NCI-H1930 (cell line): ENCODE measurements at regions not wholly inside any gene's neighbourhood (a gene's known extent, or its start where the extent isn't known, plus 50 kb on each side); places are given as distances from the start of the nearest gene placed in this dataset.

Source experiments
- DNase-seq, 2 experiments: peaks; one replicate each; lab custom pipeline; 2025; lab: John Stamatoyannopoulos, UW

DNA sequence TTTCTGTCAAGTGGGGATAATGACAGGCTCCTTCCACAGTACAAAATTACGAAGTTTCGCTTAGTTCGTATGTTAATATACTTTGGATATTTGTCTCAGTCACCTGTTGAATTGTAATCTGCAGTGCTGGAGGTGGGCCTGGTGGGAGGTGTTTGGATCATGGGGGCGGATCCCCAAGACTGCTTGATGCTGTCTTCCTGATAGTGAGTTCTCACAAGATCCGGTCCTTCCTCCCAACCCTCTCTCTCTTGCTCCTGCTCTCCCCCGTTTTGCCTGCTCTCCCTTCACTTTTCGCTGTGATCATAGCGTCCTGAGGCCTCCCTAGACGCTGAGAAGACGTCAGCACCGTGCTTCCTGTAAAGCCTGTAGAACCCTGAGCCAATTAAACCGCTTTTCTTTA lies 97.1 kb upstream of the EPB41L3 start:
- no peak for DNase-seq

DNA sequence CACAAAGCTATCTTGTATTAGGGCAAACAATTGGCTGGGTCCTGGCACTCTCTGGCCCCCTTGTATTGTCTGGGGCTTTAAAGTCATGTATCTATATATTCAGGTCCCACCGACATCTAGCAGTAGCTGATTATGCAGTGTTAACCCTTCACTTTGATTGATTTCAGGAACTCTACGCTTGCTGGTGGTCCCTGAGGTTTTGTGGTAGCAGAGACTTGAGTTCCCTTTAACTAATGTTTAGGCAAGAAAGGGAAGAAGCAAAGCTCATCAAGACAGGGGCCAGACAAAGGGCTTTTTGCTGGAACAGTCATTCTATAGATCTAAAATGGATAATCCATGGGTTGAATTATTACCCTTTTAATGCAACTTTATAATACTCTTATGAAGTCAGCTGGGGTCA lies 95.3 kb upstream of the EPB41L3 start:
- DNase-seq, result no peak

DNA sequence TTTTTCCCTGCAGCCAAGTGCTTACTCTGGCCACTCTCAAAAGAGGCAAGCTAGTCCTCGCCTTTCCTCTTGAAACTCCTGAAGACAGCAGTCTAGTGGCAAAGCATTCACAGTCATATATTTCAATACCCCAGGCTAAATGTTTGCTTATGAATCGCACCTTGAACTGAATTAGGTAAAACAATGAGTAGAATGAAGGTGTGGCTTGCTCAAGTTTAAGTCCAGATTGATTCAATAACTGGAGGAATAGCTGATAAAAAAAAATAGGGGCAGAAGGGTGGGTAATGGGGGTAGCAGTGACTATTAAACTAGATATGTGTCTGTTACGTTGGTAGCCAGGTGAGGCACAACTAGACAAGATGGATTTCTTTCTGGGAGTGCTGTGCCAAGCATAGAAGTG lies 88.2 kb upstream of the EPB41L3 start:
- no peak for DNase-seq

DNA sequence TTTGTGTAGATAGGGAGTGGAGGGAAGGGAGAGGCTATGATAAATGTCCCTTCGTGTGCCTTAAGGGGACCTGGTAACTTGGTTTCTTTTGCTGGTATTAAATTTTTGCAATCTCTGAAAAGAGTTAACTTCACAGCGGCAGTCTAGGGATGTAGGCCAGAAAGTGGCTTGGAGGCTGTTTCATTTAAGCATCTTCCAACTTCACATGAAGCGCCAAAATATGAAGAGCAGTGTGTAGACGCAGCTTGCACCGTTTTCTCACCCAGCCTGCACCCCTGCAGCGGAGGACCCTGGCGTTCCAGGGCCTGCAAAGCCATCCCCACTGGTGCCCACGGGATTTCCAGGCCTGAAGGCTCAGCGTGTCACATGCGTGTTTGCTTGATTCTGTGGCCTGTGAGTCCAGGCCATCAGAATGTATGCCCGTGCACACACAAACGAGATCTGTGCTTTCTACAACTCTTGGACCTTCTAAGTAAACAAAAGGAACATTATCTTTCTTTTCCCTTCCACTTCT lies 87.2 kb upstream of the EPB41L3 start:
- no peak for DNase-seq

DNA sequence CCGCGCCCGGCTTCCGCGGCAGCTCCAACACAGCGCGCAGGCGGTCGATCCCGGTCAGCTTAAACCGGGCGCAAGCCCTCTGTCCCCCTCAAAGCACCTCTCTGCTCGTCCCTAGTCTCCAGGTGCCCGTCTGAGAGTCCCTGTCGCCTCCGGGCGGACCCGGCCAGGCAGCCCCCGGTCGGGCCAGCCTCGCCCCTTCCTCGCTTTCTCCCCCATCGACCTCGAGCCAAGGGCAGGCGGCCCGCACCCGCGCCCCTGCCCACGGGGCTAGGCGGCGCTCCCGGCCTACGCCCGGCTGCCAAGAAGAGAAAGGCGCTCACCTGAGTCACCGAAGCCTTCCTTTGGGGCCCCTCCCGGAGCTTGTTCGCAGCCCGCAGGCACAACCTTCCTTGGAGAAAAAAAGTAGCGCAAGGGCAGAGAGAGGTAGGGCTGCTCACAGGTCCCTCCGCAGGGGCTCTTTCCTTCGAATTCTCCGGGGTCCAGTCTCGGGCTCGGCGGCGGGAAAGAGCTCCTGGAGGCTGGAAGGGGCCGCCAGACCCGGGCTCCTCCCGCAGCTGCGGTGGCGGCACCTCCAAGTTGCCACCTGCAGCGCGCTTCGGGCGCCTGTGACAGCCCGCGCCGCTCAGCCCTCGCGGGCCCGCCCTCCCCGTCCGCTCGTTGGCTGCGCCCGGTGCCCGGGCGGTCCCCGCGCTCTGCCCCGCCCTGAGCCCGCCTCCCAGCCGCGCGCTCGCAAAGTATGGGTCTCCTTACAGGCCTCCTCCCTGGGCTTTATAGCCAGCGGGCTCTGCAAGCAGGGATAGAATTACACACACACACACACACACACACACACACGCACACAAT lies 86.5 kb upstream of the EPB41L3 start:
- DNase-seq, result peak; percentile 61 to 63

DNA sequence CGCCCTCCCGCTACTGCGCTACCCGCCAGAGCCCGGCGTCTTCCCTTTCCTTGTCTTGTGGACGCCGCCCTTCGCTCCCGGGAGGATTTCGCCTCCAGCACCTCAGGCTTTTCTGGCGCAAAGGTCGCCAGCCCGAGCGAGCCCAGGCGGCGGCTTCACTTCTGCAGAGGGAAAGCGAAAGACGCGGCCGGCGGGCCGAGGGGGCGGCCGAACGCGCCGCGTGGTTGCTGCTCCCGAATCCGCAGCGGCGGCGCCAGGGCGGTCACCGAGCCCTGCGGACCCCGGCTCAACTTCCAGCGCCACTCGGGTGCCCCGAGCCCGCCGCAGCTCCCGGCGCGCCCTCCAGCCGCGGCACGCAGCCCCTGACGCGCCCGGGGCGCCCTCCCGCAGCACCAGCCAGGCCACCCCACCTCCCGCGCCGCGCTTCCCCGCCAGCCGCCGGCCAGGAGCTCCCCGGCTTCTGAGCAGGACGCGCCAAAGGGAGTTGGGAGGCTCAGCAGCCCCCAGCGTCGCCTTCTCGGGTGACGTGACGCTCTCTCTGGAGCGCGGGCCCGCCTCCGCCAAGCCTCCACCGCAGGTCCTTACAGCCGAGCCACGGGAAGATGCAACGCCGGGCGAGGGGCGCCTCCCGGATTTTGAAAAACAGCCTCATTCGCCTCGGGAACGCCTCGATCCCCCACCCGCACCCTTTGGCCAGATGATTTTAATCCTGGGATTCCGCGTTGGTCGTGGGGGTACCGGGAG lies 84.9 kb upstream of the EPB41L3 start:
- DNase-seq, result no peak

DNA sequence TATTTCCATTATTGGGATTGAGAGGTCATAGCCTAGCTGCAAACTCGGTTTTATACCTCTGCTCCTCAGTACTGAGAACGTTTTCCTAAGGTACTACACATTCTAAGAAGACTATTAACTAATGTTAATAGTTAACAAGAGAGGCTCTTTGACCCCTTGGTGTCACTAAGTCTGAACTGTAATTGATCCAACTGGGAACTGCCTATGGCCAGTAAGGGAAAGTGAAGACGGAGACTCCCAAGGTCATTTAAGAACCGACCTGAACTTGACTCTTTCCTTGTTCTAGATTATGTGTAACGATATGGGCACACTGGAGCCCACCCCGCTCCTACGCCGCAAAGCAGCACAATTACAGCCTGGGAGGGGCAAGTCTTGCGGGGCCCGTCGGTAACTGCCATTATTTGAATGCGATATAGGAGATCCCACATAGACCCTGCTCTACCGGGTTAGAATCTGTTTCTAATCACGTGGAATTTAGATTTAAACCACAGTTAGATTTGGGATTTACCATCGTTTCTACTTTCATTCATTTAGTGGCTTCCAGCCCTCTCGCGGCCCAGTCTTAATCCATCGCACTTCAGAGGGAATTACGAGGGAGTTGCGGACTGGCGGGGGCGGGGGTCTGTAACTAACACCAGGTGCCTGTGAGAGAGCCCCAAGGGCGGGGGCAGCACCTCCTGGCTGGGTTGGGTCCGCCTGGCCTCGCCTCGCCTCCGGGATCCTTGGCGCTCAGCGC lies 84.1 kb upstream of the EPB41L3 start:
- DNase-seq, result no peak

DNA sequence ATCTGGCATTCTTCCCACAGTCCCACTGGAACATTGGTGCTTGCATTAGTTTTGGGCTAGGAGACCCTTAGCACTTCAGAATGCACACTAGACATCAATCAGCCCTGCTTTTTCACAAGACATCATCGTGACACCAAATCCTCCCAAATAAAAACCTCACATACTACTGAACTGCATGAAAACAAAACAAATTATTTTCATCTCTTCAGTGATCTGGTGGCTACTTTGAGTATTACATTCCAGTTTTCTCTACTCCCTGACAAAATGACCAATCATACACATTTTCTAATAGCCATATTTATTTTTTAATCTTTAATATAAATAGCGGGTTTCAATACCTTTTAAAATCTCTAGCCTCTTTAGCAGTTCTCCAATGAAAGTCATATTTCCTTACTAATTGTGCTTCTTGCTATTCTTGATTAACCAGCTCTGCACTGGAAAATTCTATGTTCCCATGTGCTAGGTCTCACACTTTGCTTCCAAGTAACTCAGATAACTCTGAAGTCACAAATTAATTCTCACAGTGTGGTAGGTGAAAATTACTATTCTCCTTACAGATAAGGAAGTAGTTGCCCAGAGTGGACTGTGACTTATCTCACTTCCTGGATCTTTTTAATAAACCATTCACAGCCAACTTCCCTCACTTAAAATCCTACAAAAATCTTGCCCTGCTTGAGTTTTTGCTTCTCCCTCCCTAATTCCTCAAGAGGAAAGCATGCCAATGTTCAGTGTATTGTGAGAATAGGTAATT lies 82.5 kb upstream of the EPB41L3 start:
- DNase-seq, result no peak

DNA sequence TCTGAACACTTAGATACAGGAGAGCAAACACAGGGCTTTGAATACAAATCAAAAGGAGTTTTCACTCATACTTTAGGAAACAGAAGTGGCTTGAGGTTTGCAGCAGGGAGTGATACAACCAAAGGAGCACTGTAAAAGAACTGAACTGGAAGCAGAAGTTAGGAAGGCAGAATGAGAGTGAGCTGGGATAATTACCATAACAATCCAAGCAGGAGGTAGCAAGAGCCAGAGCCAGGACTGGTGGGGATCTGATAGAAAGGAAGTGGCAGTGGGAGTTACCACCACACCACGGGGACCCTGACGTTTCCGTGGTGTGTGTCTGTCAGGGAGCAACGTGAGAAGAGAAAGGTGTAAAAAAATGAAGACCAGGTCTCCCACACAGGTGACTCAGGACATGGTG lies 81.3 kb upstream of the EPB41L3 start:
- DNase-seq, result no peak

DNA sequence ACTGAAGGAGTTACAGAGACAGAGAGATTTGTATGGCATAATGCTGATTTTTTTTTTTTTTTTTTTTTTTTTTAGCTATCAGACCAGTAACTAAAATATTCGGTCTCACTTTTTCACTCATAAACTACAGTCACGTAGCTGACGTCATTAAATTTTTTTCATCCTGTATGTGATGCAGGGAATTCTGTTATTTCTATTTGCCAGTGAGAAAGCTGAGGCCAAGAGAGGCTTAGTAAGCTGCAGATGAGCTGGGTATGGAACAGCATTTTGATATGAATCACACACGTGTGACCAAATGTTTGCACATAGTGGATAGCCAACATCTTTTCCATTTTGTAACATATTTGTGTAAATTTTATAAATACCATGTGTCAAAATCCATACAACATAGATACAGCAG lies 79.1 kb upstream of the EPB41L3 start:
- DNase-seq, result no peak

DNA sequence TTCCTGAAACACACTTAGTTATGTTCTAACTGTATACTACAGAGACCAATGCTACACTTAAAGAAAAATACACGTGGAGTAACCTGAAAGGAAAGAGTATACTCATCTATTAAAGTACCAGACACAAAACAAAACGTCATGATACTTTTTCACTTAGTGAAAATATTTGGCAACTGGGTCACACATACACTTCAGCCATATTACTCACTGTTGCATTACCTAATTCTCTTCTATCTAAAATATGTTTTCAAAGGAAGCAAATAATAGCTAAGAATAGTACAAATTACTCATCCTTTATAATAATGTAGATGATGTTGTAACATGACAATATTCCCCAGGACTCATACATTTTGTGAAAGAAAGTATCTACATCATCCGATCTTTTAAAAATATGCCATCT lies 76.5 kb upstream of the EPB41L3 start:
- DNase-seq, result no peak

DNA sequence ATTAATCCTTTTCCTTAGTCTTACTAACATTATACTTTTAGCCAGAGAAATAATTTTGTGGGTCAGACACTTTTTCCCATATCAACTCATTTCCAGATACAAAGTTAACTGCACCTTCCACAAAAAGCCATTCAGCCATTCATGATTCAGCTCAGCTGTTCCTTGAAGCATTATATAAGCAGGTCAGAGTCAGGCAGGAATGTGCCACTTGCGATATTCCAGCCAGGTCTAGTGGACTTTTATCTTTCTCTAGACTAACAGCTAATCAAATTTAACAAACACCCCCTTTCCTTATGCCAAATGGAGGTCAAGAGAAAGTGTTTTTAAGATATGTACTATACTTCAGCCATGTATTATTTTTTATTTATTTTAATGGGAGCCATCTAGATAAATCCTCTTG lies 75.6 kb upstream of the EPB41L3 start:
- DNase-seq, result no peak

DNA sequence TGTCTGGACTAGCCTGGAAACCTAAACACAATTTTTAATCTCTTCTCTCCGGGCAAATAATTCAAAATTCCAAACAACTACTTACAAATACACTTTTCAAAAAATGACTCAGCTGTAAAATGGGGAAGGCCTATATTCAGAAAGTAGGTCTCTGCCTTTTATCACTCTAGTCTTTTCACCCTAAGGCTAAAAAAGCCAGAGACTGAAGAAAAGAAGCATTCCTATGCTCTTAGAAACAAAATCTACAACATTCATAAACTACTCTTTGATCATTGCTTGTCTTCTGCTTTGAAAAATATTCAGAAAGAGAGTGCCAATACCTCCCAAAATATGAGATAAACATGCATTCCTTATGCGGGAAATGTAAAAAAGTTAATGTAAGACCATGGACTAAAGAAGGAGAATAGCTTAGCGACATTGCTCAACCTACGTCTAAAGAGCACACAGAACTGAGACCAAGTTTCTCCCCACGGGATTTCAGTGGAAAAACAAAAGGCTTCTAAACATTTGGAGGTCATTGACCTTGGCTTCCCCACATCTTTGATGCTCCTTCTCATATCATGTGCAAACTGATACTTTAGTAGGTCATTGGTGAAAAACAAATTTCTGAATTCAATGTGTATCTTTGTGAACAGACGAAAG lies 74.4 kb upstream of the EPB41L3 start:
- DNase-seq, result no peak

DNA sequence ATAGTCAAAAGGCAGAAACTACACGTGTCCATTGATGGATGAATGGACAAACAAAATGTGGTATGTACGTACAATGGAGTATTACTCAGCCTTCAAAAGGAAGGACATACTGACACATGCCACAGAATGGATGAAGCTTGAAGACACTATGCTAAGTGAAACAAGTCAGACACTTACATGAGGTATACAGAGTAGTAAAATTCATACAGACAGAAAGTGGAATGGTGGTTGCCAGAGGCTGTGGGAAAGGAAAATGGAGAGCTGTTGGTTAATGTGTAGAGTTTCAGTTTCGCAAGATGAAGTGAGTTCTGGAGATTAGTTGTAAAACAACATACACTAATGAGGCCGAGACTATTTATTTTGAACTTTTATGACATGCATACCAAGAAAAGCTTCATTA lies 67.4 kb upstream of the EPB41L3 start:
- no peak for DNase-seq

DNA sequence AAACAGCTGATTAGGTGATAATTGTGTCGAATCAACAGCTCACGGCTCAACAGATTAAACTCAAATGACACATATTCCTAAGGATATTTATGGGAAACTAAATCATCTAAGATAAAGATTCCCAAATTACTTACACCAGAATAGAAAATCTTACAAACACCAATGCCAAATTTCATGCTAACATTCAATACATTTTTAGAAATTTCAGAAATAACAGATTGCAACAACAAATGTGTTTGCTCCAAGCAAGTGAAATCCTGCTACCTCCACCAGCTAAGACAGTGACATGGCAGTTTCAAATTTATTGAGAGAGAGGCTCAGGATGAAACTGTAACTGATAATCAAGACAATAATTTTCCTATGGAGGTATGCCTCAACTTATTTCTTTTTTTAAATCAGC lies 65.0 kb upstream of the EPB41L3 start:
- DNase-seq, result no peak

DNA sequence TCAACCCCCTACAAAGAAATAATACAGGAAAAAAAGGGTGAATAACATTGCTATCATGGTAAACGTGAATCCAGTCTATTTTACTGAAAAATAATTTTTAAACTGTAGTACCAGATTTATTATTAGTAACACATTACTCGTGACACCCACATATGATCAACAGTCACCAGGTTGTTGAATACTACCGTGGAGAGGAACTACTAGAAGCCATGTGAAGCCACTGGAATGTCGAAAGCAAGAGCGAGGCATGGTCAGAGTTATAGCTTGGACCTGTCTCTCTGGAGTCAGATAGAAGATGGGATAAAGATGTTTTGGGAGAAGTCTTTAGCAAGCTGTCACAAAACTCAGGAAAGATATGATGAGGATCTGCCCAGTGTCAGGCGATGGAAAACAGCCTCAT lies 63.2 kb upstream of the EPB41L3 start:
- no peak for DNase-seq

DNA sequence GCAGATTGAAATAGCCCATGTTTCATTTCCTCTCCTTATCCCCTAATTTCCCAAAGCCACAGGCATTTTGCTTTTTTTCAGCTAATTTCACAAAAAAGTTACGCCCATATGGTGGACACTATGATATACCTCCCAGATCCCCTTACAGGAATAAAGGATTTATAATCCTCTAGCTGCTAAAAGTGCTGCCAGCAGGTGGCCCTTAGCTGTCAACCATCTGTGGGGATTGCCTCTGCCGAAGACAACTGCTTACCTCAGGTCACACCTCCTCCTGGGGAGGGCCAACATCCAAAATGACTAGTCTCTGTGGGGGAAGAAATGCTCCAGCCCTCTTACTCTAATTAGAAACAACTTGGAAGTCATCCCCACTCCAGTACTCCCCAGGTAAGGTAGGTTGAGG lies 61.0 kb upstream of the EPB41L3 start:
- DNase-seq, result no peak

DNA sequence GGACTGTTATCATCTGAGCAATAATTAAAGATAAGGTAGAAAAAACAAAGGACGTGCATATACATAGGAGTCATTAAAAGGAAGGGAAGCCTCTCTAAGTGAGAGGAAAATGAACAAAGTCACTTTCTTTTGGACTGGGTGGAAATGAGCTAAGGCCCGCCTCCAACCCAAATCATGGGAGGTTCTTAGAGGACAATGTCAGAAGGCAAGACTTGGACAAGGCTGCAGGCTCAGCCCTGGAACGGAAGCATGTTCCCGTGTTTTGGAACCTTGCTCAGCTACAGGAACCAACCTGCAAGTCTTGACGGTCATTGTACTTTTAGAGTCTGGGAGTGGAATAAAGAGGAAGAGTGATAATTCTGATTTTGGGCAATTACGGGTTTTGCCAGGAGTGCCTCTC lies 59.4 kb upstream of the EPB41L3 start:
- DNase-seq, result no peak

DNA sequence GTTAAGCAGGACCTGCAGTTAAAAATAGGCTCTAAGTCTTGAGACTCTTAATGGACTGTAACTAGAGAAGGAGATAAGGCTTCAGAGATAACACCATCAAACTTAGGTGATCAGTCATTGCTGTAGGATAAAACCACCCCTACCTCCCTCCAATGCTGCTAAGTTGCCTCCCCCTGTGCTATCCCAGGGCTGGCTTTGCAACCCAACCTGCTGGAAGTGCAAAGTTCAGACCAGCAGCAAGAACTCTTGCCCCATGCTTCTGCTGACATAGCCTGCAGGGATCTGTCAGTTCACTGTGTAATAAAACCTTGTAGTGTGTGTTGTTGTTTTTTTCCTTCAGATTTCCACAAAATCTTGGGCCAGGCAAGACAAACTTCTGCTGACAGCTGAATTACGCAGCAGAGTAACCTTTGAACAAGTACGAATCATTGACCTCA lies 57.4 kb upstream of the EPB41L3 start:
- no peak for DNase-seq

DNA sequence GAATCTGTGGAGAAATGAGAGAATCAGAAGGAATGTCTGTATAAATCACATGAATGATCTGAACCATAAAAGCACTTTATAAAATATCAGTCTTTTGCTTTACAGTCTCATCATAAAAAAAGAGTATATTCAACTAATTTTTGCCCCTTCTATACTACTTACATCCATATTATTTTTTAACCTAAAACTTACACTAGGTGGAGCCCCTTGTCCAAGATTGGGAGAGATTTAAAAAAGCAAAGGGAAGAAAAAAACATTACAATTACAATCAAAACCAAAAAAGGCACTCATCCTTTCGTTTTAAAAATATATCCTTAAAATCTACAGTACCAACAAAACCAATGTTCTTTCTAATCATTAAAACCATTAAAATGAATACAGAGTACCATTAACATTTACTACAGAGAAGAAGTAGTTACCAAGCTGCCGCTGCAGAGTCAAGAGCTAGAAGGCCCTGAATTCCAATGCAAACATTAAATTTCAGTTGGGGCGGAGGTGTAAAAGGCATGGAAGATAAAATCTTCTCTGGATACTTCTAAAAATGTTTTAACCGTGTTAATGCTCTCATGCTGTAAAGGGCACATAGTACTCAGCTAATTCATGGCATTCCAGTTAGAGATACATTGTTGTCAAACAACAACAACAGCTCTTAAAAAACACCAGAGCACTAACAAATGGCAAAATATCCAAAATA lies 56.7 kb upstream of the EPB41L3 start:
- no peak for DNase-seq

DNA sequence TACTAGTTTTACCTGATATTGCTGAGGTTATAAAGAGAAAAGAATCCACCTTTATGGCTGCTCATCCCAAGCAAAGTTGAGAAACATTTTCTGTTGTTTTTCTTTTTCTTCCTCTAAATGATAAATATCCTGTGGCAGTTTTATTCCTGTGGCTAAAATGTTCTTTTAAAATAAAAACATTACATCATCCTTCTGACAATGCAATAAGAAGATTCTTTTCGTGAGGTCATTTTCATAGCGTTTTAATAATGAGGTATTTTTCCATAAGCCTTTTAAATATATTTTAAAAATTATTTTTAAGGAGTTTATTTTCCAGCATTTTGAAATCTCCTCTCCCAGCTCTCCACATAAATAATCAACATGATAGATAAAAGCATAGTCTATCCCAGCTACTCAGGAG lies 52.8 kb upstream of the EPB41L3 start:
- no peak for DNase-seq
